GM18502 (cell line): ENCODE measurements at regions not wholly inside any gene's neighbourhood (a gene's known extent, or its start where the extent isn't known, plus 50 kb on each side); places are given as distances from the start of the nearest gene placed in this dataset.

Experiments
- ATAC-seq: cut with Tn5 transposase; IDR thresholded peaks from one replicate; pipeline ENCODE4 v1.9.1; 2021; ENCODE audit warnings: mild to moderate bottlenecking; ENCODE audit not compliant: unreplicated experiment, poor library complexity

- peak; percentile 48 for ATAC-seq
These were observed 162.6 kb upstream of the PLEKHG7 start for GRCh38 chr12:92539976-92540781.

GRCh38 chr12:92539110-92539749 lies 163.6 kb upstream of the PLEKHG7 start:
- peak; percentile 55 for ATAC-seq

GRCh38 chr12:92537290-92537960 lies 165.4 kb upstream of the PLEKHG7 start:
- no peak for ATAC-seq

GRCh38 chr12:92535961-92536360 lies 166.8 kb upstream of the PLEKHG7 start:
- no peak for ATAC-seq

GRCh38 chr12:92533280-92533890 lies 169.4 kb upstream of the PLEKHG7 start:
- no peak for ATAC-seq

- no peak for ATAC-seq
These were observed 172.1 kb upstream of the PLEKHG7 start for GRCh38 chr12:92530706-92531105.

- peak; percentile 78 for ATAC-seq
These were observed 172.8 kb upstream of the PLEKHG7 start for GRCh38 chr12:92529944-92530343.

GRCh38 chr12:92528586-92528985 lies 174.2 kb upstream of the PLEKHG7 start:
- ATAC-seq = no peak

- ATAC-seq = no peak
These were observed 174.7 kb upstream of the PLEKHG7 start for GRCh38 chr12:92528097-92528496.

- ATAC-seq = no peak
These were observed 178.3 kb upstream of the PLEKHG7 start for GRCh38 chr12:92524489-92524888.

GRCh38 chr12:92520511-92520910 lies 182.3 kb upstream of the PLEKHG7 start:
- no peak for ATAC-seq

GRCh38 chr12:92519284-92519683 lies 183.5 kb upstream of the PLEKHG7 start:
- ATAC-seq = no peak

- ATAC-seq = no peak
These were observed 184.7 kb upstream of the PLEKHG7 start for GRCh38 chr12:92518071-92518470.

- no peak for ATAC-seq
These were observed 186.6 kb upstream of the PLEKHG7 start for GRCh38 chr12:92516277-92516600.

- ATAC-seq = no peak
These were observed 189.5 kb upstream of the PLEKHG7 start for GRCh38 chr12:92513231-92513730.

GRCh38 chr12:92511786-92512185 lies 191.0 kb upstream of the PLEKHG7 start:
- no peak for ATAC-seq

- ATAC-seq = no peak
These were observed 193.5 kb upstream of the PLEKHG7 start for GRCh38 chr12:92509156-92509738.

GRCh38 chr12:92506891-92507290 lies 195.9 kb upstream of the PLEKHG7 start:
- ATAC-seq = no peak

- no peak for ATAC-seq
These were observed 196.3 kb upstream of the PLEKHG7 start for GRCh38 chr12:92506460-92506859.
